Astrocyte (in vitro differentiated cells and primary cell): ENCODE measurements at regions not wholly inside any gene's neighbourhood (a gene's known extent, or its start where the extent isn't known, plus 50 kb on each side); places are given as distances from the start of the nearest gene placed in this dataset.

Experiments used
- DNase-seq: peaks from one replicate; pipeline ENCODE4 v3.0.0-alpha.2; 2010; ENCODE audit warnings: low read depth
- FAIRE-seq: peaks from 2 replicates; lab custom pipeline; 2011; peaks lifted over from hg19 to GRCh38; lab: Jason Lieb, UNC
- H2AFZ ChIP-seq: 2 replicates; pipeline ENCODE4 v1.6.0; 2012; ENCODE audit warnings: low read depth, low read length, inconsistent platforms
- H3K27ac ChIP-seq: 2 replicates; pipeline ENCODE4 v1.5.1; 2011; ENCODE audit warnings: low read depth, low read length, inconsistent platforms
- H3K27me3 ChIP-seq: 2 replicates; pipeline ENCODE4 v1.6.0; 2011; ENCODE audit warnings: low read length, inconsistent platforms; ENCODE audit not compliant: insufficient read depth
- H3K36me3 ChIP-seq: 2 replicates; pipeline ENCODE4 v1.5.1; 2011; ENCODE audit warnings: low read length, inconsistent platforms; ENCODE audit not compliant: insufficient read depth
- H3K4me1 ChIP-seq: 2 replicates; pipeline ENCODE4 v1.5.1; 2011; ENCODE audit warnings: low read length, inconsistent platforms; ENCODE audit not compliant: insufficient read depth
- H3K4me2 ChIP-seq: 2 replicates; pipeline ENCODE4 v1.6.0; 2012; ENCODE audit warnings: low read length, inconsistent platforms
- H3K4me3 ChIP-seq: 2 replicates; pipeline ENCODE4 v1.5.1; 2011; ENCODE audit warnings: low read depth, mild to moderate bottlenecking, low read length, inconsistent platforms; ENCODE audit not compliant: insufficient read depth
- H3K79me2 ChIP-seq: 2 replicates; pipeline ENCODE4 v1.6.0; 2012; ENCODE audit warnings: mild to moderate bottlenecking, low read length, inconsistent platforms; ENCODE audit not compliant: insufficient read depth
- H3K9ac ChIP-seq: 2 replicates; pipeline ENCODE4 v1.6.0; 2012; ENCODE audit warnings: mild to moderate bottlenecking, low read length, inconsistent platforms
- H3K9me3 ChIP-seq: 2 replicates; pipeline ENCODE4 v1.5.1; 2012; ENCODE audit warnings: low read depth, mild to moderate bottlenecking, low read length, inconsistent platforms; ENCODE audit not compliant: insufficient read depth
- H4K20me1 ChIP-seq: 2 replicates; pipeline ENCODE4 v1.6.0; 2012; ENCODE audit warnings: low read length, inconsistent platforms; ENCODE audit not compliant: insufficient read depth
- H3K27ac Mint-ChIP-seq: one replicate; pipeline ENCODE4 v1.8.0; 2021; ENCODE audit warnings: mild to moderate bottlenecking, mixed read lengths; ENCODE audit not compliant: unreplicated experiment
- H3K27me3 Mint-ChIP-seq: one replicate; pipeline ENCODE4 v1.8.0; 2021; ENCODE audit warnings: low read depth, mixed read lengths; ENCODE audit not compliant: unreplicated experiment
- H3K36me3 Mint-ChIP-seq: one replicate; pipeline ENCODE4 v1.8.0; 2021; ENCODE audit warnings: low read depth, mixed read lengths; ENCODE audit not compliant: unreplicated experiment
- H3K4me1 Mint-ChIP-seq: one replicate; pipeline ENCODE4 v1.8.0; 2021; ENCODE audit warnings: low read depth, mixed read lengths; ENCODE audit not compliant: unreplicated experiment
- H3K4me3 Mint-ChIP-seq: one replicate; pipeline ENCODE4 v1.8.0; 2021; ENCODE audit warnings: mild to moderate bottlenecking, moderate library complexity, mixed read lengths; ENCODE audit not compliant: unreplicated experiment
- H3K9me3 Mint-ChIP-seq: one replicate; pipeline ENCODE4 v1.8.0; 2021; ENCODE audit warnings: mild to moderate bottlenecking, mixed read lengths; ENCODE audit not compliant: unreplicated experiment
- CTCF ChIP-seq: IDR thresholded peaks from 2 replicates; pipeline ENCODE4 v1.5.1; 2011; ENCODE audit warnings: low read depth, mild to moderate bottlenecking, inconsistent platforms, low read length, moderate library complexity; ENCODE audit not compliant: insufficient read depth
- EZH2 ChIP-seq: IDR thresholded peaks from 2 replicates; pipeline ENCODE4 v1.6.1; 2012; ENCODE audit warnings: mild to moderate bottlenecking, low read length, inconsistent platforms; ENCODE audit not compliant: insufficient read depth

GRCh38 chr7:155189590-155189989 lies 108.1 kb upstream of the INSIG1 start:
- H3K9ac ChIP-seq: no peak overlapping the region
- TF ChIP-seq EZH2 (no peak), CTCF (no peak)
- Mint-ChIP-seq H3K9me3 (peaks cover 29% of the 10 kb centered on the region), H3K4me1 (peaks cover 14% of the 10 kb centered on the region), H3K36me3 (no peaks in the 10 kb centered on the region), H3K27ac (peak overlapping the region; percentile 7), H3K4me3 (no peak overlapping the region), H3K27me3 (no peaks in the 10 kb centered on the region)
- H2AFZ ChIP-seq: no peak overlapping the region
- no peak for FAIRE-seq
- H3K36me3 ChIP-seq: no peaks in the 10 kb centered on the region
- peaks cover 15% of the 10 kb centered on the region for H3K9me3 ChIP-seq
- H3K27me3 ChIP-seq: no peaks in the 10 kb centered on the region
- no peak overlapping the region for H3K4me2 ChIP-seq
- H3K4me3 ChIP-seq: no peak overlapping the region
- H3K79me2 ChIP-seq: no peaks in the 10 kb centered on the region
- H3K4me1 ChIP-seq: no peaks in the 10 kb centered on the region
- H4K20me1 ChIP-seq: no peaks in the 10 kb centered on the region
- no peak for DNase-seq
- H3K27ac ChIP-seq: no peak overlapping the region

DNA sequence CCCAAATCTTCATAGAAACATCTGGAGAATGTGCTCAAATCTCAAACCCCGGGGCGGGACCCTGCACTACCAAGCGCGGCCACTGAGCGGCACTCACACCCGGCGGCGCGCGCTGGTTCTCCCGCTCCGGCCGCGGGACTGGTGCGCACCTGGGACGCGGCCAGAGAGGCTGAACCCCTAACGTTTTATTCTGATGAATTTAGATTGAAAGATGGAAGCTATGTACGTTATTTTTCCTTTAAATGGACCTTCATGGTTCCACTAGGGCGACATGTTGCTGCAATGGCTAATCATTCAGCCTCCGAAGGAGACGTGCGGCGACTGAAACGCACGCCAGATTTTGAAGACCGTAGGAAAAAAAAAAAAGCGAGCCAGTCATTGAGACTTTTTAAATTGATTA lies 107.0 kb upstream of the INSIG1 start:
- Histone ChIP-seq H3K9ac (no peak overlapping the region), H3K27me3 (no peaks in the 10 kb centered on the region), H2AFZ (no peak overlapping the region), H3K79me2 (no peaks in the 10 kb centered on the region), H4K20me1 (no peaks in the 10 kb centered on the region), H3K4me2 (peak overlapping the region; percentile 78), H3K36me3 (no peaks in the 10 kb centered on the region), H3K4me3 (no peak overlapping the region), H3K27ac (no peak overlapping the region), H3K9me3 (peaks cover 5% of the 10 kb centered on the region), H3K4me1 (no peaks in the 10 kb centered on the region)
- DNase-seq: no peak
- Mint-ChIP-seq H3K4me1 (peaks cover 14% of the 10 kb centered on the region), H3K27me3 (no peaks in the 10 kb centered on the region), H3K36me3 (no peaks in the 10 kb centered on the region), H3K4me3 (no peak overlapping the region), H3K9me3 (peaks cover 21% of the 10 kb centered on the region), H3K27ac (no peak overlapping the region)
- no peak for FAIRE-seq
- TF ChIP-seq CTCF: peak; percentile 61
- TF ChIP-seq EZH2: no peak

- Histone ChIP-seq H4K20me1 (no peaks in the 10 kb centered on the region), H2AFZ (no peak overlapping the region), H3K27me3 (no peaks in the 10 kb centered on the region), H3K4me1 (no peaks in the 10 kb centered on the region), H3K9ac (no peak overlapping the region), H3K36me3 (no peaks in the 10 kb centered on the region), H3K79me2 (no peaks in the 10 kb centered on the region), H3K4me2 (peak overlapping the region; percentile 78), H3K9me3 (peaks cover under 1% of the 10 kb centered on the region), H3K27ac (no peak overlapping the region), H3K4me3 (no peak overlapping the region)
- no peak for FAIRE-seq
- Mint-ChIP-seq H3K4me1 (peaks cover 14% of the 10 kb centered on the region), H3K27ac (no peak overlapping the region), H3K9me3 (peaks cover 20% of the 10 kb centered on the region), H3K4me3 (no peak overlapping the region), H3K27me3 (no peaks in the 10 kb centered on the region), H3K36me3 (no peaks in the 10 kb centered on the region)
- no peak for TF ChIP-seq EZH2
- TF ChIP-seq CTCF: no peak
- no peak for DNase-seq
Measured at GRCh38 chr7:155191137-155191536, 106.5 kb upstream of the INSIG1 start.
